Endothelial cell of umbilical vein (primary cell): ENCODE measurements at regions not wholly inside any gene's neighbourhood (a gene's known extent, or its start where the extent isn't known, plus 50 kb on each side); places are given as distances from the start of the nearest gene placed in this dataset.

Experiments
- BruUV-seq: library from RNA; stranded (reverse); fragments of 400-500 nt; replicated peaks from 2 replicates; lab custom pipeline; 2021; lab: Mats Ljungman, UMichigan
- CTCF ChIA-PET: fragments of 300-600, 350-600 bp; sonication (Branson Sonifier 250); formaldehyde crosslinking; loops from one replicate; lab custom pipeline; 2021; ENCODE audit warnings: antibody characterized with exemption, inconsistent platforms; lab: Charles Lee
- POLR2A ChIA-PET: fragments of 300-600, 350-600 bp; sonication (Branson Sonifier 250); formaldehyde crosslinking; loops from one replicate; lab custom pipeline; 2021; ENCODE audit warnings: antibody characterized with exemption, inconsistent platforms; lab: Charles Lee
- DNase-seq: peaks from one replicate; pipeline ENCODE4 v3.0.0-alpha.2; 2011; ENCODE audit warnings: low read depth, low spot score
- FAIRE-seq: peaks from 2 replicates; lab custom pipeline; 2011; peaks lifted over from hg19 to GRCh38; lab: Jason Lieb, UNC
- H2AFZ ChIP-seq: 2 replicates; pipeline ENCODE4 v1.6.0; 2012; ENCODE audit warnings: low read depth, low read length, control low read depth, inconsistent platforms
- H3K27ac ChIP-seq: 2 replicates; pipeline ENCODE4 v1.5.1; 2011; ENCODE audit warnings: low read depth, mild to moderate bottlenecking, control low read depth, low read length, moderate library complexity; ENCODE audit not compliant: insufficient read depth
- H3K27me3 ChIP-seq, 2 experiments: 2 replicates each; pipeline versions ENCODE4 v1.6.0 to v1.6.1; 2011; ENCODE audit warnings: low read length in 2 of 2, mixed read lengths in 1 of 2; ENCODE audit not compliant: control insufficient read depth in 2 of 2, insufficient read depth in 2 of 2
- H3K36me3 ChIP-seq, 2 experiments: 2 replicates in 1 of 2; 3 replicates in 1 of 2; pipeline ENCODE4 v1.5.1; 2011; ENCODE audit warnings: low read length in 2 of 2, mild to moderate bottlenecking in 1 of 2, moderate library complexity in 1 of 2; ENCODE audit not compliant: control insufficient read depth in 2 of 2, insufficient read depth in 2 of 2; ENCODE audit errors: extremely low read depth in 1 of 2
- H3K4me1 ChIP-seq: 3 replicates; pipeline ENCODE4 v1.5.1; 2011; ENCODE audit warnings: mild to moderate bottlenecking, low read length; ENCODE audit not compliant: control insufficient read depth, insufficient read depth; ENCODE audit errors: extremely low read depth
- H3K4me2 ChIP-seq: 2 replicates; pipeline ENCODE4 v1.6.1; 2011; ENCODE audit warnings: low read length, control low read depth, mixed read lengths; ENCODE audit not compliant: insufficient read depth
- H3K4me3 ChIP-seq, 3 experiments: fragments of 200-600 bp in 1 of 3; sonication (generic), shearing (Covaris generic) in 1 of 3; replicated peaks in 1 of 3; 2 replicates each; pipeline ENCODE4 v1.5.1; 2011 to 2016; ENCODE audit warnings: control low read depth in 3 of 3, low read length in 3 of 3, mild to moderate bottlenecking in 2 of 3, inconsistent platforms in 1 of 3, low read depth in 1 of 3, moderate library complexity in 1 of 3; ENCODE audit not compliant: insufficient read depth in 1 of 3
- H3K79me2 ChIP-seq: 2 replicates; pipeline ENCODE4 v1.6.0; 2012; ENCODE audit warnings: low read length, inconsistent platforms; ENCODE audit not compliant: control insufficient read depth, insufficient read depth
- H3K9ac ChIP-seq: replicated peaks from 2 replicates; pipeline ENCODE3; 2011; ENCODE audit warnings: low read length, control low read depth; ENCODE audit not compliant: insufficient read depth; ENCODE audit errors: extremely low read depth
- H3K9me1 ChIP-seq: replicated peaks from 3 replicates; pipeline ENCODE4 v1.6.0; 2011; ENCODE audit warnings: mild to moderate bottlenecking, low read length; ENCODE audit not compliant: control insufficient read depth, insufficient read depth; ENCODE audit errors: extremely low read depth
- H3K9me3 ChIP-seq: replicated peaks from 2 replicates; pipeline ENCODE4 v1.5.1; 2012; ENCODE audit warnings: low read length, inconsistent platforms; ENCODE audit not compliant: control insufficient read depth, insufficient read depth
- H4K20me1 ChIP-seq: replicated peaks from 2 replicates; pipeline ENCODE3; 2011; ENCODE audit warnings: mild to moderate bottlenecking, low read length; ENCODE audit not compliant: control insufficient read depth, insufficient read depth; ENCODE audit errors: extremely low read depth
- CTCF ChIP-seq, 2 donors: IDR thresholded peaks; 1 replicate in 1 of 2; 2 replicates in 1 of 2; pipeline ENCODE4 v1.5.1; 2011; ENCODE audit warnings: low read length in 2 of 2, mild to moderate bottlenecking in 2 of 2, moderate library complexity in 2 of 2, control low read depth in 1 of 2, inconsistent platforms in 1 of 2, low read depth in 1 of 2; ENCODE audit not compliant: insufficient read depth in 1 of 2; ENCODE audit errors: extremely low read depth in 1 of 2
- EZH2 ChIP-seq: IDR thresholded peaks from 2 replicates; pipeline ENCODE4 v1.6.1; 2012; ENCODE audit warnings: borderline replicate concordance, low read depth, mild to moderate bottlenecking, moderate library complexity, low read length, inconsistent platforms; ENCODE audit not compliant: severe bottlenecking
- FOS ChIP-seq: IDR thresholded peaks from 2 replicates; pipeline ENCODE4 v1.6.1; 2011; ENCODE audit warnings: mild to moderate bottlenecking, low read length, moderate library complexity, borderline replicate concordance; ENCODE audit not compliant: insufficient read depth
- JUN ChIP-seq: IDR thresholded peaks from 2 replicates; pipeline ENCODE4 v1.6.1; 2011; ENCODE audit warnings: borderline replicate concordance, low read depth; ENCODE audit not compliant: insufficient read length, insufficient read depth
- MAX ChIP-seq: IDR thresholded peaks from 2 replicates; pipeline ENCODE4 v1.6.1; 2011; ENCODE audit not compliant: insufficient read depth, insufficient read length
- MYC ChIP-seq: IDR thresholded peaks from one replicate; pipeline ENCODE4 v1.6.1; 2011; ENCODE audit warnings: mild to moderate bottlenecking, low read depth, low read length
- POLR2A ChIP-seq: IDR thresholded peaks from 2 replicates; pipeline ENCODE4 v1.6.1; 2012; ENCODE audit warnings: low read depth, mild to moderate bottlenecking, control low read depth, low read length
- POLR2AphosphoS5 ChIP-seq: IDR thresholded peaks from 2 replicates; pipeline ENCODE4 v1.6.1; 2012; ENCODE audit warnings: low read depth, mild to moderate bottlenecking, control low read depth, low read length, moderate library complexity; ENCODE audit not compliant: insufficient read depth
- dilution Hi-C: fragments of 300-500 bp; cut with MboI; formaldehyde crosslinking; loops from one replicate; pipeline ENCODE4 v1.15.0; 2019; ENCODE audit warnings: low sequenced_read_pairs; ENCODE audit not compliant: extremely low pct_ligation_motif_present
- intact Hi-C: fragments of 100-400 bp; cut with micrococcal nuclease; formaldehyde crosslinking; loops from one replicate; pipeline ENCODE4 v1.10.0; 2022

GRCh38 chr1:229991104-229991513 is 75.9 kb upstream of the GALNT2 start:
- Histone ChIP-seq H3K9ac (no peak overlapping the region), H2AFZ (no peak overlapping the region), H3K9me3 (no peaks in the 10 kb centered on the region), H3K27ac (no peak overlapping the region), H3K4me2 (no peak overlapping the region), H3K4me3 (no peak overlapping the region), H3K36me3 (no peaks in the 10 kb centered on the region), H4K20me1 (no peaks in the 10 kb centered on the region), H3K79me2 (no peaks in the 10 kb centered on the region), H3K9me1 (no peaks in the 10 kb centered on the region), H3K4me1 (no peaks in the 10 kb centered on the region), H3K27me3 (no peaks in the 10 kb centered on the region)
- TF ChIP-seq JUN (no peak), MAX (no peak), POLR2AphosphoS5 (no peak), POLR2A (no peak), FOS (no peak), CTCF (IDR thresholded peaks at IDR 0.05; ENCODE audit: extremely low read depth in 1 of 2, insufficient read depth in 1 of 2, low read depth in 1 of 2, low read length in 2 of 2) (no peak), MYC (no peak), EZH2 (no peak)
- ChIA-PET POLR2A (no interaction called here), CTCF (interaction anchor here (1.3 to 1.4 kb wide), 2 partner anchors 14 to 330 kb away, joined by 3 to 6 read pairs; no protein-coding TSS in a partner anchor)
- no TSS peak for BruUV-seq
- intact Hi-C loops: no loop called here
- DNase-seq (no peak), FAIRE-seq (no peak)
- dilution Hi-C loops: no loop called here
